Gastrocnemius medialis (tissue), 4 donors: ENCODE measurements at regions not wholly inside any gene's neighbourhood (a gene's known extent, or its start where the extent isn't known, plus 50 kb on each side); places are given as distances from the start of the nearest gene placed in this dataset.

Experiments used
- POLR2A ChIP-seq, 2 donors: fragments of 450-650 bp; IDR thresholded peaks; one replicate each; pipeline ENCODE4 v1.6.1; 2017; ENCODE audit warnings: antibody characterized with exemption in 2 of 2, mild to moderate bottlenecking in 2 of 2, moderate library complexity in 2 of 2
- TF ChIP-seq, protein P1 (sequence below), 5 experiments: fragments of 450-650 bp in 3 of 5; fragments of 200-600 bp in 2 of 5; sonication (generic) in 2 of 5; IDR thresholded peaks in 4 of 5; conservative IDR thresholded peaks in 1 of 5; 1 replicate in 4 of 5; 2 replicates in 1 of 5; pipeline ENCODE4 v1.5.1; 2016 to 2019; ENCODE audit warnings: antibody characterized with exemption in 5 of 5, mild to moderate bottlenecking in 3 of 5, moderate library complexity in 3 of 5

DNA sequence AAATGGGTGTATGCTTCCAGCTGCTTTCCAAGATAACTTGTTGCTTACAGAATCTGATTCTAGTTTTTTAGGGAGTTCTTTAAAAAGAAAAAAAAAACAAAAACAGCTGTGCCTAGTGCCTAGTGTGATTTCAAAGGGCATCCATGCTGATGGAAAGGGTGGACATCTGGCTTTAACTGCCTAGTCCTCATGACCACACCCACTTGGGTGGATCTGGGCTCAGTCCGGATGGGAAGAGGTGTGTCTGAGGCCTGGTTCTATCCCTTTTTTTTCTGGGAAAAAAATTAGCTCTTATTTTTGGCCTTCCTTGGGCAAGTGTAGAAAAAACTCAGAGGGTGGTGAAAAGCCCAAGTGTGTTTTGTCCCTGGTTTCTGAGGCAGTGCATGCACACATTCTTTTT, 132.3 kb upstream of the CDH11 start:
- no peak for TF ChIP-seq POLR2A (IDR thresholded peaks at IDR 0.05)
- TF ChIP-seq, protein P1, sequence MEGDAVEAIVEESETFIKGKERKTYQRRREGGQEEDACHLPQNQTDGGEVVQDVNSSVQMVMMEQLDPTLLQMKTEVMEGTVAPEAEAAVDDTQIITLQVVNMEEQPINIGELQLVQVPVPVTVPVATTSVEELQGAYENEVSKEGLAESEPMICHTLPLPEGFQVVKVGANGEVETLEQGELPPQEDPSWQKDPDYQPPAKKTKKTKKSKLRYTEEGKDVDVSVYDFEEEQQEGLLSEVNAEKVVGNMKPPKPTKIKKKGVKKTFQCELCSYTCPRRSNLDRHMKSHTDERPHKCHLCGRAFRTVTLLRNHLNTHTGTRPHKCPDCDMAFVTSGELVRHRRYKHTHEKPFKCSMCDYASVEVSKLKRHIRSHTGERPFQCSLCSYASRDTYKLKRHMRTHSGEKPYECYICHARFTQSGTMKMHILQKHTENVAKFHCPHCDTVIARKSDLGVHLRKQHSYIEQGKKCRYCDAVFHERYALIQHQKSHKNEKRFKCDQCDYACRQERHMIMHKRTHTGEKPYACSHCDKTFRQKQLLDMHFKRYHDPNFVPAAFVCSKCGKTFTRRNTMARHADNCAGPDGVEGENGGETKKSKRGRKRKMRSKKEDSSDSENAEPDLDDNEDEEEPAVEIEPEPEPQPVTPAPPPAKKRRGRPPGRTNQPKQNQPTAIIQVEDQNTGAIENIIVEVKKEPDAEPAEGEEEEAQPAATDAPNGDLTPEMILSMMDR (IDR thresholded peaks at IDR 0.05 in 4 of 5, conservative IDR thresholded peaks at IDR 0.05 in 1 of 5): no peak
